HepG2 (cell line): ENCODE measurements at regions not wholly inside any gene's neighbourhood (a gene's known extent, or its start where the extent isn't known, plus 50 kb on each side); places are given as distances from the start of the nearest gene placed in this dataset.

Source experiments
- ATAC-seq: fragments of 200-7000 bp; cut with Tn5 transposase; 3 replicates; pipeline ENCODE4 v1.9.1; 2020; ENCODE audit warnings: mild to moderate bottlenecking, moderate library complexity
- BruUV-seq: library from RNA; stranded (reverse); fragments of 400-500 nt; replicated peaks from 2 replicates; lab custom pipeline; 2021; lab: Mats Ljungman, UMichigan
- CTCF ChIA-PET: fragments of 300-600 bp; formaldehyde crosslinking; extraction: SDS; loops from one replicate; lab custom pipeline; 2021; ENCODE audit warnings: low total read pairs, inconsistent platforms, low intra/inter-chr PET ratio; lab: Yijun Ruan, JAX
- POLR2A ChIA-PET: fragments of 350-600 bp; sonication (Branson Sonifier 250); formaldehyde crosslinking; loops from one replicate; lab custom pipeline; 2020; ENCODE audit warnings: antibody characterized with exemption, inconsistent platforms; lab: Yijun Ruan, JAX
- DNase-seq: peaks from one replicate; pipeline ENCODE4 v3.0.0-alpha.2; 2015; ENCODE audit warnings: low spot score
- FAIRE-seq: peaks from 3 replicates; lab custom pipeline; 2011; peaks lifted over from hg19 to GRCh38; lab: Jason Lieb, UNC
- H2AFZ ChIP-seq: one replicate; pipeline ENCODE4 v1.6.1; 2011; ENCODE audit warnings: low read length, inconsistent platforms
- H3K27ac ChIP-seq: fragments of 300-600 bp; 3 replicates; pipeline ENCODE4 v1.8.0; 2011; ENCODE audit warnings: mixed run types, mild to moderate bottlenecking, mixed read lengths, low read length, inconsistent platforms; ENCODE audit not compliant: insufficient read depth; ENCODE audit errors: extremely low read length
- H3K27me3 ChIP-seq, 2 experiments: fragments of 200-600 bp in 1 of 2; 2 replicates in 1 of 2; 3 replicates in 1 of 2; pipeline versions ENCODE4 v1.6.0 to v1.8.0; 2011; ENCODE audit warnings: low read length in 2 of 2, mild to moderate bottlenecking in 2 of 2, moderate library complexity in 2 of 2, inconsistent platforms in 1 of 2; ENCODE audit not compliant: insufficient read depth in 2 of 2, control insufficient read depth in 1 of 2
- H3K36me3 ChIP-seq, 2 experiments: fragments of 200-600 bp in 1 of 2; replicated peaks in 1 of 2; 2 replicates in 1 of 2; 3 replicates in 1 of 2; pipeline versions ENCODE4 v1.5.1 to v1.8.0; 2011; ENCODE audit warnings: low read length in 2 of 2, inconsistent platforms in 1 of 2; ENCODE audit not compliant: insufficient read depth in 2 of 2, control insufficient read depth in 1 of 2
- H3K4me1 ChIP-seq: 2 replicates; pipeline ENCODE4 v1.5.1; 2012; ENCODE audit warnings: low read length, inconsistent platforms; ENCODE audit not compliant: insufficient read depth
- H3K4me2 ChIP-seq: 2 replicates; pipeline ENCODE4 v1.6.0; 2011; ENCODE audit warnings: low read depth, low read length, inconsistent platforms
- H3K4me3 ChIP-seq, 3 experiments: fragments of 200-600 bp in 1 of 3; sonication (generic), shearing (Covaris generic) in 1 of 3; replicated peaks in 1 of 3; 2 replicates each; pipeline ENCODE4 v1.5.1; 2011 to 2016; ENCODE audit warnings: low read length in 3 of 3, inconsistent platforms in 2 of 3, low read depth in 2 of 3, mild to moderate bottlenecking in 2 of 3, control low read depth in 1 of 3, mixed read lengths in 1 of 3; ENCODE audit not compliant: insufficient read depth in 1 of 3
- H3K79me2 ChIP-seq: one replicate; pipeline ENCODE4 v1.6.1; 2011; ENCODE audit warnings: low read length, inconsistent platforms; ENCODE audit not compliant: insufficient read depth
- H3K9ac ChIP-seq: 2 replicates; pipeline ENCODE4 v1.6.0; 2011; ENCODE audit warnings: mild to moderate bottlenecking, low read depth, low read length, inconsistent platforms; ENCODE audit not compliant: insufficient read depth
- H3K9me3 ChIP-seq: 2 replicates; pipeline ENCODE4 v1.5.1; 2012; ENCODE audit warnings: mild to moderate bottlenecking, low read length
- H4K20me1 ChIP-seq: 2 replicates; pipeline ENCODE4 v1.6.0; 2011; ENCODE audit warnings: inconsistent platforms, mild to moderate bottlenecking, low read length, moderate library complexity; ENCODE audit not compliant: insufficient read depth
- CENPX ChIP-seq: sonication (generic); formaldehyde crosslinking; IDR thresholded peaks from 2 replicates; pipeline ENCODE4 v1.9.0; 2021; ENCODE audit warnings: mild to moderate bottlenecking, missing genetic modification reagents, moderate library complexity
- HOXA5 ChIP-seq: sonication (generic); formaldehyde crosslinking; IDR thresholded peaks from 2 replicates; pipeline ENCODE4 v1.4.0; 2020; ENCODE audit warnings: missing genetic modification reagents
- KLF15 ChIP-seq: sonication (generic); formaldehyde crosslinking; IDR thresholded peaks from 2 replicates; pipeline ENCODE4 v1.8.1; 2023; ENCODE audit warnings: borderline replicate concordance, mild to moderate bottlenecking, inconsistent platforms, missing genetic modification reagents, mixed read lengths
- MIER3 ChIP-seq: IDR thresholded peaks from 2 replicates; pipeline ENCODE4 v1.6.1; 2016; ENCODE audit warnings: missing compliant biosample characterization, borderline replicate concordance
- NCOA1 ChIP-seq: sonication (generic); formaldehyde crosslinking; IDR thresholded peaks from 2 replicates; pipeline ENCODE4 v1.9.0; 2021; ENCODE audit warnings: missing genetic modification reagents
- NCOA5 ChIP-seq: sonication (generic); formaldehyde crosslinking; IDR thresholded peaks from 2 replicates; pipeline ENCODE4 v1.4.0; 2020; ENCODE audit warnings: missing genetic modification reagents
- REPIN1 ChIP-seq: sonication (generic); formaldehyde crosslinking; IDR thresholded peaks from 2 replicates; pipeline ENCODE4 v1.8.0; 2022; ENCODE audit warnings: missing genetic modification reagents, low read depth, mild to moderate bottlenecking, borderline replicate concordance
- RFX3 ChIP-seq: IDR thresholded peaks from 2 replicates; pipeline ENCODE4 v1.6.1; 2016; ENCODE audit warnings: missing biosample characterization, missing genetic modification reagents
- SIX4 ChIP-seq: sonication (generic); formaldehyde crosslinking; IDR thresholded peaks from 2 replicates; pipeline ENCODE4 v1.4.0; 2020; ENCODE audit warnings: missing genetic modification reagents
- TBX2 ChIP-seq: sonication (generic); formaldehyde crosslinking; IDR thresholded peaks from 2 replicates; pipeline ENCODE4 v1.5.0; 2020; ENCODE audit warnings: missing genetic modification reagents, mild to moderate bottlenecking, borderline replicate concordance
- TGIF2 ChIP-seq: IDR thresholded peaks from 2 replicates; pipeline ENCODE4 v1.6.1; 2016; ENCODE audit warnings: control low read depth, missing compliant biosample characterization
- THAP9 ChIP-seq: sonication (generic); formaldehyde crosslinking; IDR thresholded peaks from 2 replicates; pipeline ENCODE4; 2020; ENCODE audit warnings: missing genetic modification reagents, mild to moderate bottlenecking, borderline replicate concordance
- USF2 ChIP-seq, 2 experiments: sonication (generic) in 1 of 2; formaldehyde crosslinking in 1 of 2; IDR thresholded peaks; 2 replicates each; pipeline versions ENCODE4 v1.5.1 to v1.6.1; 2011 to 2020; ENCODE audit warnings: borderline replicate concordance in 1 of 2, low read depth in 1 of 2, low read length in 1 of 2, mild to moderate bottlenecking in 1 of 2, missing genetic modification reagents in 1 of 2, moderate library complexity in 1 of 2
- ZNF841 ChIP-seq: sonication (generic); formaldehyde crosslinking; IDR thresholded peaks from 2 replicates; pipeline ENCODE4 v1.8.1; 2023; ENCODE audit warnings: missing genetic modification reagents, borderline replicate concordance
- WGBS: methylation state at CpG from one replicate; pipeline ENCODE4 v1.1.6; 2017; ENCODE audit warnings: low lambda C conversion rate; 5-methylcytosine and 5-hydroxymethylcytosine counted together
- in situ Hi-C: cut with HindIII; loops from 2 replicates; pipeline ENCODE4 v1.10.0; 2017; ENCODE audit warnings: low pct_unique_long_range_greater_than_20kb; ENCODE audit not compliant: extremely low pct_ligation_motif_present
- intact Hi-C: fragments of 100-400 bp; cut with micrococcal nuclease; formaldehyde crosslinking; loops from one replicate; pipeline ENCODE4 v1.10.0; 2022; ENCODE audit not compliant: unreplicated experiment
- TF ChIP-seq, protein P1 (sequence below), 2 experiments: sonication (generic) in 1 of 2; formaldehyde crosslinking in 1 of 2; IDR thresholded peaks; 2 replicates each; pipeline versions ENCODE4 v1.4.0 to v1.6.1; 2018 to 2020; ENCODE audit warnings: missing genetic modification reagents in 2 of 2, borderline replicate concordance in 1 of 2, low read depth in 1 of 2, mild to moderate bottlenecking in 1 of 2, missing biosample characterization in 1 of 2

DNA sequence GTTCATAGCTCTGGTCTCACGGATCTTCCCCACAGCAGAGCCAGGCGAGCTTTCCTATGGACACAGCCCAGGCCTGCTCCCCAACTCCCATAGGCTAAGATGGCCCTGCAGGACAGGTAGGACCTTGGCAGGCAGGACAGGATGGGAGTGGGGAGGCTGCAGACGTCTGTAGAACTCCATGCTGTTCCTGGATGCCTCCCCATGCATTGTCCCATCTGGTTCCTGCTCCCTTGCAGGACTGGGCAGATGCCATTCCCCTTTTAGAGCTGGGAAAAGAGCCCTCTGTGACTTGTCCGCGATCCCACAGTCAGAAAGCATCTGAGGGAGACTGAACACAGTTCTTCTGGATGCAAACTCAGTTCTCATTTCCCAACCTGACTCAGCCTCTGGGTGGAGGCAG, 71.9 kb upstream of the ATP5PO start:
- Histone ChIP-seq H3K4me3 (no peak overlapping the region), H3K79me2 (no peaks in the 10 kb centered on the region), H3K4me1 (peaks cover 39% of the 10 kb centered on the region), H2AFZ (no peak overlapping the region), H3K9ac (no peak overlapping the region), H3K4me2 (no peak overlapping the region), H3K36me3 (no peaks in the 10 kb centered on the region), H3K9me3 (peaks cover 4% of the 10 kb centered on the region; the same call in 1 of the 2 replicates), H4K20me1 (no peaks in the 10 kb centered on the region), H3K27me3 (peaks cover 2 to 42% of the 10 kb centered on the region in 2 experiments; a peak in 4 of 5 replicates), H3K27ac (no peak overlapping the region)
- no TSS peak for BruUV-seq
- in situ Hi-C loops (no loop called here), intact Hi-C loops (no loop called here)
- WGBS, result 51% methylated on average over 3 of the region's 5 CpGs
- ChIA-PET CTCF (no interaction called here), POLR2A (interaction anchor here (1.8 kb wide), 1 partner anchor 11 kb away, joined by 4 read pairs; no protein-coding TSS in a partner anchor)
- FAIRE-seq (no peak), DNase-seq (no peak), ATAC-seq (no peak)
- TF ChIP-seq TGIF2 (CRISPR knock-in tag), result no peak
- no peak for TF ChIP-seq HOXA5 (CRISPR knock-in tag)
- no peak for TF ChIP-seq CENPX (CRISPR knock-in tag)
- TF ChIP-seq NCOA1 (CRISPR knock-in tag), result no peak
- TF ChIP-seq ZNF841 (CRISPR knock-in tag), result no peak
- TF ChIP-seq THAP9 (CRISPR knock-in tag), result no peak
- TF ChIP-seq SIX4 (CRISPR knock-in tag), result no peak
- TF ChIP-seq RFX3 (CRISPR knock-in tag), result no peak
- TF ChIP-seq REPIN1 (CRISPR knock-in tag), result no peak
- TF ChIP-seq, protein P1, sequence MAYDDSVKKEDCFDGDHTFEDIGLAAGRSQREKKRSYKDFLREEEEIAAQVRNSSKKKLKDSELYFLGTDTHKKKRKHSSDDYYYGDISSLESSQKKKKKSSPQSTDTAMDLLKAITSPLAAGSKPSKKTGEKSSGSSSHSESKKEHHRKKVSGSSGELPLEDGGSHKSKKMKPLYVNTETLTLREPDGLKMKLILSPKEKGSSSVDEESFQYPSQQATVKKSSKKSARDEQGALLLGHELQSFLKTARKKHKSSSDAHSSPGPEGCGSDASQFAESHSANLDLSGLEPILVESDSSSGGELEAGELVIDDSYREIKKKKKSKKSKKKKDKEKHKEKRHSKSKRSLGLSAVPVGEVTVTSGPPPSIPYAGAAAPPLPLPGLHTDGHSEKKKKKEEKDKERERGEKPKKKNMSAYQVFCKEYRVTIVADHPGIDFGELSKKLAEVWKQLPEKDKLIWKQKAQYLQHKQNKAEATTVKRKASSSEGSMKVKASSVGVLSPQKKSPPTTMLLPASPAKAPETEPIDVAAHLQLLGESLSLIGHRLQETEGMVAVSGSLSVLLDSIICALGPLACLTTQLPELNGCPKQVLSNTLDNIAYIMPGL (CRISPR knock-in tag; IDR thresholded peaks at IDR 0.05; ENCODE audit: borderline replicate concordance in 1 of 2, low read depth in 1 of 2), result no peak
- TF ChIP-seq TBX2 (CRISPR knock-in tag), result no peak
- no peak for TF ChIP-seq KLF15
- no peak for TF ChIP-seq NCOA5
- no peak for TF ChIP-seq MIER3 (CRISPR knock-in tag)
- TF ChIP-seq USF2 (IDR thresholded peaks at IDR 0.05; ENCODE audit: low read depth, low read length), result no peak
- TF ChIP-seq USF2 (CRISPR knock-in tag; IDR thresholded peaks at IDR 0.05; ENCODE audit: borderline replicate concordance), result no peak
